ENCODE measurements at regions not wholly inside any gene's neighbourhood (a gene's known extent, or its start where the extent isn't known, plus 50 kb on each side); places are given as distances from the start of the nearest gene placed in this dataset.
A peak's percentile ranks its signal among the peaks of the same experiment; 100 is the strongest.

GRCh38 chr7:11935905-11936304 lies 103.9 kb upstream of the THSD7A start:
- Histone ChIP-seq H3K27ac (ENCODE audit: low read length) (no peak overlapping the region), H3K79me2 (ENCODE audit: low read length) (no peaks in the 10 kb centered on the region), H3F3A (ENCODE audit: low read length, unreplicated experiment) (no peaks in the 10 kb centered on the region), H2AFZ (ENCODE audit: low read length) (no peak overlapping the region), H3K9ac (ENCODE audit: low read length) (no peak overlapping the region), H3K36me3 (ENCODE audit: low read depth, low read length) (no peaks in the 10 kb centered on the region), H3K9me2 (replicated peaks; ENCODE audit: low read length) (no peaks in the 10 kb centered on the region), H4K20me1 (ENCODE audit: low read length) (no peaks in the 10 kb centered on the region), H3K27me3 (ENCODE audit: low read length) (no peaks in the 10 kb centered on the region), H3K4me2 (ENCODE audit: low read length) (no peak overlapping the region), H3K4me1 (ENCODE audit: insufficient read depth, low read length) (peaks cover 15% of the 10 kb centered on the region), H3K9me3 (ENCODE audit: low read length) (no peaks in the 10 kb centered on the region), H3K4me3 (ENCODE audit: low read length) (no peak overlapping the region)
- intact Hi-C loops (cut with micrococcal nuclease): no loop called here
- DNase-seq (peak; percentile 43), ATAC-seq (no peak)
- POLR2A ChIA-PET (ENCODE audit: unreplicated experiment): no interaction called here
- CTCF ChIA-PET: no interaction called here
- no TSS peak for BruUV-seq (replicated peaks)
- TF ChIP-seq EZH2 (IDR thresholded peaks at IDR 0.05; ENCODE audit: low read length, unreplicated experiment) (no peak), EZH2phosphoT487 (IDR thresholded peaks at IDR 0.05; ENCODE audit: borderline replicate concordance, low read length) (no peak), CTCF (conservative IDR thresholded peaks at IDR 0.05; ENCODE audit: low read depth, low read length) (no peak)

GRCh38 chr7:11946794-11947193 lies 114.8 kb upstream of the THSD7A start:
- CTCF ChIA-PET: no interaction called here
- Histone ChIP-seq H3F3A (ENCODE audit: low read length, unreplicated experiment) (no peaks in the 10 kb centered on the region), H3K9ac (ENCODE audit: low read length) (no peak overlapping the region), H3K4me2 (ENCODE audit: low read length) (no peak overlapping the region), H3K27me3 (ENCODE audit: low read length) (no peaks in the 10 kb centered on the region), H2AFZ (ENCODE audit: low read length) (no peak overlapping the region), H3K9me2 (replicated peaks; ENCODE audit: low read length) (no peaks in the 10 kb centered on the region), H4K20me1 (ENCODE audit: low read length) (no peaks in the 10 kb centered on the region), H3K9me3 (ENCODE audit: low read length) (no peaks in the 10 kb centered on the region), H3K4me3 (ENCODE audit: low read length) (no peak overlapping the region), H3K27ac (ENCODE audit: low read length) (no peak overlapping the region), H3K79me2 (ENCODE audit: low read length) (no peaks in the 10 kb centered on the region), H3K36me3 (ENCODE audit: low read depth, low read length) (no peaks in the 10 kb centered on the region), H3K4me1 (ENCODE audit: insufficient read depth, low read length) (no peaks in the 10 kb centered on the region)
- BruUV-seq (replicated peaks): no TSS peak
- intact Hi-C loops (cut with micrococcal nuclease): no loop called here
- POLR2A ChIA-PET (ENCODE audit: unreplicated experiment): no interaction called here
- ATAC-seq (no peak), DNase-seq (no peak)
- TF ChIP-seq EZH2phosphoT487 (IDR thresholded peaks at IDR 0.05; ENCODE audit: borderline replicate concordance, low read length): no peak
- TF ChIP-seq CTCF (conservative IDR thresholded peaks at IDR 0.05; ENCODE audit: low read depth, low read length): no peak
- no peak for TF ChIP-seq EZH2 (IDR thresholded peaks at IDR 0.05; ENCODE audit: low read length, unreplicated experiment)

GRCh38 chr7:11950281-11950680 lies 118.3 kb upstream of the THSD7A start:
- ATAC-seq: no peak
- Histone ChIP-seq H3F3A (ENCODE audit: low read length, unreplicated experiment) (no peaks in the 10 kb centered on the region), H3K4me2 (ENCODE audit: low read length) (no peak overlapping the region), H3K9me2 (replicated peaks; ENCODE audit: low read length) (no peaks in the 10 kb centered on the region), H3K27me3 (ENCODE audit: low read length) (no peaks in the 10 kb centered on the region), H2AFZ (ENCODE audit: low read length) (no peak overlapping the region), H3K4me1 (ENCODE audit: insufficient read depth, low read length) (no peaks in the 10 kb centered on the region), H3K27ac (ENCODE audit: low read length) (no peak overlapping the region), H3K79me2 (ENCODE audit: low read length) (no peaks in the 10 kb centered on the region), H3K9me3 (ENCODE audit: low read length) (no peaks in the 10 kb centered on the region), H4K20me1 (ENCODE audit: low read length) (no peaks in the 10 kb centered on the region), H3K9ac (ENCODE audit: low read length) (no peak overlapping the region), H3K36me3 (ENCODE audit: low read depth, low read length) (no peaks in the 10 kb centered on the region), H3K4me3 (ENCODE audit: low read length) (no peak overlapping the region)
- POLR2A ChIA-PET (ENCODE audit: unreplicated experiment): no interaction called here
- DNase-seq: no peak
- BruUV-seq (replicated peaks): no TSS peak
- intact Hi-C loops (cut with micrococcal nuclease): no loop called here
- CTCF ChIA-PET: no interaction called here
- TF ChIP-seq EZH2 (IDR thresholded peaks at IDR 0.05; ENCODE audit: low read length, unreplicated experiment) (no peak), EZH2phosphoT487 (IDR thresholded peaks at IDR 0.05; ENCODE audit: borderline replicate concordance, low read length) (no peak), CTCF (conservative IDR thresholded peaks at IDR 0.05; ENCODE audit: low read depth, low read length) (no peak)

Data from PC-3 (cell line).